Prostate gland (tissue), 2 donors: ENCODE measurements at regions not wholly inside any gene's neighbourhood (a gene's known extent, or its start where the extent isn't known, plus 50 kb on each side); places are given as distances from the start of the nearest gene placed in this dataset.

Experiments
- POLR2A ChIP-seq: fragments of 450-650 bp; IDR thresholded peaks from one replicate; pipeline ENCODE4 v1.6.1; 2016; ENCODE audit warnings: antibody characterized with exemption, mild to moderate bottlenecking
- TF ChIP-seq, protein P1 (sequence below), 4 experiments: fragments of 200-600 bp in 2 of 4; fragments of 450-650 bp in 2 of 4; sonication (generic) in 2 of 4; IDR thresholded peaks; 1 replicate in 3 of 4; 2 replicates in 1 of 4; pipeline ENCODE4 v1.5.1; 2016 to 2019; ENCODE audit warnings: antibody characterized with exemption in 4 of 4, mild to moderate bottlenecking in 2 of 4, moderate library complexity in 2 of 4

DNA sequence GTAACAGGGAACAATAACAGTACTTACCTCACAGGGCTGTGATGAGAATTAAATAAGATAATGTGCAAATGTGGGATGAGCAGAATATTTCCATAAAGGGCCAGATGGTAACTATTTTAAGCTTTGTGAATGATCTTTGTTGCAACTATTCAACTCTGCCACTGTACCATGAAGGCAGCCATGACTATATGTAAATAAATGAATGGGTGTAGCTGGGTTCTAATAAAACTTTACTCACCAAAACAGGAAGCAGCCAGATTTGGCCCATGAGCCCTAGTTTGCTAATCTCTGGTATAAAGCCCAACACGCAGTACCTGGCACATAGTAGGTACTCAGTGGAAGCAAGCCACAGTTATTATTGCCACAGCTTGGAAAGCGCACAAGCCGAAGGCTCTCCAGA is 362.7 kb upstream of the PROK2 start:
- TF ChIP-seq, protein P1, sequence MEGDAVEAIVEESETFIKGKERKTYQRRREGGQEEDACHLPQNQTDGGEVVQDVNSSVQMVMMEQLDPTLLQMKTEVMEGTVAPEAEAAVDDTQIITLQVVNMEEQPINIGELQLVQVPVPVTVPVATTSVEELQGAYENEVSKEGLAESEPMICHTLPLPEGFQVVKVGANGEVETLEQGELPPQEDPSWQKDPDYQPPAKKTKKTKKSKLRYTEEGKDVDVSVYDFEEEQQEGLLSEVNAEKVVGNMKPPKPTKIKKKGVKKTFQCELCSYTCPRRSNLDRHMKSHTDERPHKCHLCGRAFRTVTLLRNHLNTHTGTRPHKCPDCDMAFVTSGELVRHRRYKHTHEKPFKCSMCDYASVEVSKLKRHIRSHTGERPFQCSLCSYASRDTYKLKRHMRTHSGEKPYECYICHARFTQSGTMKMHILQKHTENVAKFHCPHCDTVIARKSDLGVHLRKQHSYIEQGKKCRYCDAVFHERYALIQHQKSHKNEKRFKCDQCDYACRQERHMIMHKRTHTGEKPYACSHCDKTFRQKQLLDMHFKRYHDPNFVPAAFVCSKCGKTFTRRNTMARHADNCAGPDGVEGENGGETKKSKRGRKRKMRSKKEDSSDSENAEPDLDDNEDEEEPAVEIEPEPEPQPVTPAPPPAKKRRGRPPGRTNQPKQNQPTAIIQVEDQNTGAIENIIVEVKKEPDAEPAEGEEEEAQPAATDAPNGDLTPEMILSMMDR (IDR thresholded peaks at IDR 0.05) = no peak
- no peak for TF ChIP-seq POLR2A
